GM23248 (cell line): ENCODE measurements at regions not wholly inside any gene's neighbourhood (a gene's known extent, or its start where the extent isn't known, plus 50 kb on each side); places are given as distances from the start of the nearest gene placed in this dataset.

Experiments
- DNase-seq: peaks from one replicate; pipeline ENCODE4 v3.0.0-alpha.2; 2015
- H2AFZ ChIP-seq: fragments of 200-600 bp; sonication (generic); 2 replicates; pipeline ENCODE4 v1.6.1; 2016; ENCODE audit warnings: antibody characterized with exemption
- H3F3A ChIP-seq: fragments of 200-600 bp; sonication (generic); 2 replicates; pipeline ENCODE4 v1.6.1; 2016; ENCODE audit warnings: mild to moderate bottlenecking, antibody characterized with exemption, mixed run types; ENCODE audit not compliant: insufficient read depth
- H3K27ac ChIP-seq: fragments of 200-600 bp; sonication (generic); 2 replicates; pipeline ENCODE4 v1.5.1; 2016; ENCODE audit warnings: mild to moderate bottlenecking
- H3K27me3 ChIP-seq: fragments of 200-600 bp; sonication (generic); replicated peaks from 2 replicates; pipeline ENCODE4 v1.6.1; 2016; ENCODE audit warnings: mild to moderate bottlenecking; ENCODE audit not compliant: insufficient read depth
- H3K36me3 ChIP-seq: fragments of 200-600 bp; sonication (generic); 2 replicates; pipeline ENCODE4 v1.6.1; 2016; ENCODE audit warnings: low read depth, mild to moderate bottlenecking
- H3K4me1 ChIP-seq: fragments of 200-600 bp; sonication (generic); 2 replicates; pipeline ENCODE4 v1.6.1; 2016; ENCODE audit warnings: mild to moderate bottlenecking; ENCODE audit not compliant: insufficient read depth
- H3K4me2 ChIP-seq: fragments of 200-600 bp; sonication (generic); one replicate; pipeline ENCODE4 v1.6.1; 2016; ENCODE audit warnings: mild to moderate bottlenecking; ENCODE audit not compliant: unreplicated experiment
- H3K4me3 ChIP-seq: fragments of 200-600 bp; sonication (generic); 2 replicates; pipeline ENCODE4 v1.5.1; 2016; ENCODE audit warnings: mild to moderate bottlenecking
- H3K79me2 ChIP-seq: fragments of 200-600 bp; sonication (generic); 2 replicates; pipeline ENCODE4 v1.6.1; 2016; ENCODE audit warnings: mild to moderate bottlenecking; ENCODE audit not compliant: insufficient read depth
- H3K9ac ChIP-seq: fragments of 200-600 bp; sonication (generic); 2 replicates; pipeline ENCODE4 v1.6.1; 2016; ENCODE audit warnings: mild to moderate bottlenecking
- H3K9me2 ChIP-seq: fragments of 200-600 bp; sonication (generic); 2 replicates; pipeline ENCODE4 v1.6.1; 2016; ENCODE audit warnings: mixed run types, mild to moderate bottlenecking, moderate library complexity; ENCODE audit not compliant: insufficient read depth
- H3K9me3 ChIP-seq: fragments of 200-600 bp; sonication (generic); one replicate; pipeline ENCODE4 v1.6.1; 2017; ENCODE audit warnings: low read depth
- H4K20me1 ChIP-seq: fragments of 200-600 bp; sonication (generic); 2 replicates; pipeline ENCODE4 v1.6.0; 2016; ENCODE audit not compliant: insufficient read depth
- EZH2 ChIP-seq: fragments of 200-600 bp; sonication (generic); IDR thresholded peaks from 2 replicates; pipeline ENCODE4 v1.6.1; 2018; ENCODE audit warnings: antibody characterized with exemption, mild to moderate bottlenecking; ENCODE audit not compliant: insufficient read depth, poor library complexity, severe bottlenecking
- EZH2phosphoT487 ChIP-seq: fragments of 200-600 bp; sonication (generic); IDR thresholded peaks from 2 replicates; pipeline ENCODE4 v1.6.1; 2018; ENCODE audit warnings: antibody characterized with exemption, moderate library complexity, mild to moderate bottlenecking, low read depth; ENCODE audit not compliant: insufficient read depth
- WGBS, 2 experiments: methylation state at CpG; one replicate each; pipeline ENCODE4 v1.1.6; 2015 to 2017; ENCODE audit warnings: low lambda C conversion rate in 2 of 2, low coverage in 1 of 2; ENCODE audit errors: missing lambda C conversion rate in 2 of 2; 5-methylcytosine and 5-hydroxymethylcytosine counted together
- in situ Hi-C: fragments of 300-500 bp; cut with MboI; formaldehyde crosslinking; loops from 2 replicates; pipeline ENCODE4 v1.15.0; 2020

DNA sequence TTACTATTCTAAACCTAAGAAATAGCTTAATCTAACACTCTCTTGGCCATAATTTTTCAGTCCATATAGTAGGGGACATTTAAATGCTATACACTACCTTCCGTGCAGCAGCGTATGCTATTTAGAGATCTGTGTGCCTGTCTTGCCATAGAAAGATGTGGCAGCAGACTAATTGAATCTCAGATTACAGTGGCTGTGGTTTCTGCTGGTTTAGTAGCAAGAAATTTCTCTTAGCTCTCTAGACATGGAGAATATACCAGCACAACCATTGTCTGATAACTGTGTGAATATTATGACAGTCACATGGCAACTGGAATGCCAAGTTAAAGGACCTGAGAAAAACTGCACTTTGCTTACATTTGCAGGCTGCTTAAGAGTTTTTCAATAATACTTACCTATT lies 672.4 kb upstream of the MIR17HG start:
- H3F3A ChIP-seq: no peaks in the 10 kb centered on the region
- no peaks in the 10 kb centered on the region for H3K36me3 ChIP-seq
- in situ Hi-C loops: no loop called here
- H3K9me3 ChIP-seq: no peaks in the 10 kb centered on the region
- no peak for TF ChIP-seq EZH2phosphoT487
- TF ChIP-seq EZH2: no peak
- H3K4me3 ChIP-seq: no peak overlapping the region
- H3K27me3 ChIP-seq: no peaks in the 10 kb centered on the region
- DNase-seq: no peak
- no peaks in the 10 kb centered on the region for H3K9me2 ChIP-seq
- no peak overlapping the region for H3K9ac ChIP-seq
- no peak overlapping the region for H3K27ac ChIP-seq
- H3K79me2 ChIP-seq: no peaks in the 10 kb centered on the region
- H3K4me1 ChIP-seq: no peaks in the 10 kb centered on the region
- WGBS, 2 experiments: 92 to 94% methylated on average over 2 of the region's 2 CpGs
- H4K20me1 ChIP-seq: no peaks in the 10 kb centered on the region
- H2AFZ ChIP-seq: no peak overlapping the region
- H3K4me2 ChIP-seq: no peak overlapping the region

DNA sequence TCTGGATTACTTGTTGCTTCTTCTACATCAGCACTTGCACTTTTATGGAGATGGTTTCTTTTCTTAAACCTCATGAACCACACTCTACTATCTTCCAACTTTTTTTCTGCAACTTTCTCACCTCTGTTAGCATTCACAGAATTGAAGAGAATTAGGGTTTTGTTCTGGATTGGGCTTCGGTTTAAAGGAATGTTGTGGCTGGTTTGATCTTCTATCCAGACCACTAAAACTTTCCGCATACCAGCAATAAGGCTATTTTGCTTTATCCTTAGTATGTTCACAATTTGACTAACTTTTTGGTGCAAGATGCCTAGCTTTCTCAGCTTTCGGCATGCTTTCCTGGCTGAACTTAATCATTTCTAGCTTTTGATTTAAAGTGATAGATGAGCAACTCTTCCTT lies 666.7 kb upstream of the MIR17HG start:
- H4K20me1 ChIP-seq: no peaks in the 10 kb centered on the region
- peaks cover 10% of the 10 kb centered on the region for H3K4me1 ChIP-seq
- no peak overlapping the region for H3K9ac ChIP-seq
- H3K9me3 ChIP-seq: no peaks in the 10 kb centered on the region
- H3K79me2 ChIP-seq: no peaks in the 10 kb centered on the region
- H3K4me2 ChIP-seq: no peak overlapping the region
- peaks cover 8% of the 10 kb centered on the region; the same call in 1 of the 2 replicates for H3F3A ChIP-seq
- no peaks in the 10 kb centered on the region for H3K27me3 ChIP-seq
- H3K27ac ChIP-seq: no peak overlapping the region
- H3K9me2 ChIP-seq: no peaks in the 10 kb centered on the region
- 75 to 81% methylated on average over 3 of the region's 3 CpGs for WGBS, 2 experiments
- DNase-seq: no peak
- H3K36me3 ChIP-seq: no peaks in the 10 kb centered on the region
- H3K4me3 ChIP-seq: no peak overlapping the region
- no peak for TF ChIP-seq EZH2
- no peak for TF ChIP-seq EZH2phosphoT487
- in situ Hi-C loops: no loop called here
- H2AFZ ChIP-seq: no peak overlapping the region

DNA sequence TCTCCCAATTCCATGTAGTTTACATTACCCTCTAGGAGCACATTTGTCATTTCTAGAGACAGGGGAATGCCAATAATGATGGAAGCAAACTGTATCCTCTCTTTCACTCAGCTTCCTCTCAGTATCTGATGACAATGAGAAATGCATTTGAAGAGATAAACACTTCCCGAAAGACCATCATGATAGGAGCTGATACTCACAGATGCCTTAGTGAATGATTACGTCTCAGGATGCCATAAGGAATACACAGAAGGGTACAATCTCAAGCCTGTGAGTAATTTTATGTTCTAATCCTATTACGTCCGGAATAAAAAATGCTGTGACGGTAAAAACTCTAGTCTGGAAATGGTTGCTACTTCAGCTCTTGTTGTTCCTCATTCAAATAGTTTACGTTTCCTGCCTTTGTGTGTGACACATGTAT lies 663.8 kb upstream of the MIR17HG start:
- H3F3A ChIP-seq: peaks cover 8% of the 10 kb centered on the region; the same call in 1 of the 2 replicates
- 90 to 93% methylated on average over 6 of the region's 6 CpGs for WGBS, 2 experiments
- H3K27ac ChIP-seq: no peak overlapping the region
- peaks cover 28% of the 10 kb centered on the region for H3K4me1 ChIP-seq
- H3K4me2 ChIP-seq: no peak overlapping the region
- in situ Hi-C loops: no loop called here
- H2AFZ ChIP-seq: no peak overlapping the region
- H3K9ac ChIP-seq: no peak overlapping the region
- no peaks in the 10 kb centered on the region for H3K9me3 ChIP-seq
- TF ChIP-seq EZH2 (no peak), EZH2phosphoT487 (no peak)
- no peak for DNase-seq
- no peaks in the 10 kb centered on the region for H3K79me2 ChIP-seq
- H3K4me3 ChIP-seq: no peak overlapping the region
- H3K27me3 ChIP-seq: no peaks in the 10 kb centered on the region
- H3K9me2 ChIP-seq: no peaks in the 10 kb centered on the region; the same call in 1 of the 2 replicates
- H3K36me3 ChIP-seq: no peaks in the 10 kb centered on the region
- no peaks in the 10 kb centered on the region for H4K20me1 ChIP-seq

DNA sequence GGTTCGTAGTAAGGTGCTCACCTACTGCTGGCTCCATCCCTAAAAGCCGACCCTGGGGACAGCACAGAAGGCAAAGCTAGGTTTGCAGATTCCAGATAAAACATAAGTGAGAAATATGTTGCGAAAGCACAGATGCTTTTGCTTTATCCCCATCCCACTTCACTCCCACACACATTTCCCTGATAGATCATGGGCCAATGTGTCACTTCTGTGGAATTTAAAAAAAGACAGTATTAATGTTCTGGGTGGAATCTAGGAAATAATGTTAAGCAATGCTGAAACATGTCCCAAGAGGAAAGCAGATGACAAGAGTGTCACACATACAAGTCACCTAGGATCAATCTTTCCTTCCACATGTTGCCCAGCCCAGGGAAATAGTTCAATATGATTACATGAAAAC lies 661.0 kb upstream of the MIR17HG start:
- Histone ChIP-seq H3K36me3 (no peaks in the 10 kb centered on the region), H3K9ac (no peak overlapping the region), H3K9me2 (no peaks in the 10 kb centered on the region; the same call in 1 of the 2 replicates), H3K4me2 (peak overlapping the region; percentile 64), H3K4me3 (no peak overlapping the region), H3K9me3 (no peaks in the 10 kb centered on the region), H4K20me1 (no peaks in the 10 kb centered on the region), H3K27ac (peak overlapping the region; percentile 57), H2AFZ (no peak overlapping the region), H3F3A (peaks cover 26% of the 10 kb centered on the region), H3K4me1 (peaks cover 42% of the 10 kb centered on the region), H3K79me2 (no peaks in the 10 kb centered on the region), H3K27me3 (no peaks in the 10 kb centered on the region)
- WGBS, 2 experiments: 12 to 15% methylated on average over 3 of the region's 3 CpGs
- DNase-seq: peak; percentile 93
- in situ Hi-C loops: no loop called here
- no peak for TF ChIP-seq EZH2
- 0 out of 2 replicates have a peak, but pooled peaks have one; percentile 69 for TF ChIP-seq EZH2phosphoT487

DNA sequence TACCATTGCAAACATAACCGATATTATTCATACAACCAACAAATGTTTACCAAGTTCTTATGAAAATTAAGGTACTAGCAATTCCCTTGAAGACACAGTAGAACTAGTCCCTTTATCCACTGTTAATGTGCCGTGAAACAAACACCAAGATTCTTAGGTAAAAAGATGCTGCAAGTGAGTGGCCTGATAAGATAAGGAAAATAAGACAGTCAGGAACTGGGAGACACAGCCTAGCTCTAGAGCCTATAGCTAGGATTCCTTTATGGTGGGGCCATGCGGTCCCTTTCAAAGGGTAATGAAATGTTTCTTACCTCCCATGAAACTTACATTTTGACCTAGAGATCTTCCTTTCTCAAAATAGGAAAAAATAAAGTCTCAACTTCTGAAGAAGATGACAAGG lies 658.4 kb upstream of the MIR17HG start:
- H3K36me3 ChIP-seq: no peaks in the 10 kb centered on the region
- no peak overlapping the region for H3K27ac ChIP-seq
- in situ Hi-C loops: no loop called here
- 97 to 100% methylated on average over 3 of the region's 3 CpGs for WGBS, 2 experiments
- TF ChIP-seq EZH2phosphoT487: no peak
- TF ChIP-seq EZH2: no peak
- no peak overlapping the region for H2AFZ ChIP-seq
- H3K9me3 ChIP-seq: no peaks in the 10 kb centered on the region
- no peak for DNase-seq
- peaks cover 33% of the 10 kb centered on the region for H3F3A ChIP-seq
- H3K4me1 ChIP-seq: peaks cover 47% of the 10 kb centered on the region
- H3K4me2 ChIP-seq: no peak overlapping the region
- no peaks in the 10 kb centered on the region for H3K27me3 ChIP-seq
- no peaks in the 10 kb centered on the region for H4K20me1 ChIP-seq
- no peaks in the 10 kb centered on the region; the same call in 1 of the 2 replicates for H3K9me2 ChIP-seq
- H3K4me3 ChIP-seq: no peak overlapping the region
- H3K9ac ChIP-seq: no peak overlapping the region
- no peaks in the 10 kb centered on the region for H3K79me2 ChIP-seq
